Osteocyte (in vitro differentiated cells): ENCODE measurements at regions not wholly inside any gene's neighbourhood (a gene's known extent, or its start where the extent isn't known, plus 50 kb on each side); places are given as distances from the start of the nearest gene placed in this dataset.

Experiments
- DNase-seq: peaks from one replicate; pipeline ENCODE4 v3.0.0; 2021; ENCODE audit warnings: mixed read lengths; ENCODE audit not compliant: unreplicated experiment; ENCODE audit errors: extremely low spot score
- H3K27ac Mint-ChIP-seq: one replicate; pipeline ENCODE4 v1.8.0; 2021; ENCODE audit warnings: mild to moderate bottlenecking, mixed read lengths; ENCODE audit not compliant: unreplicated experiment
- H3K27me3 Mint-ChIP-seq: one replicate; pipeline ENCODE4 v1.8.0; 2021; ENCODE audit warnings: mixed read lengths; ENCODE audit not compliant: unreplicated experiment
- H3K36me3 Mint-ChIP-seq: one replicate; pipeline ENCODE4 v1.8.0; 2021; ENCODE audit warnings: mixed read lengths; ENCODE audit not compliant: unreplicated experiment
- H3K4me1 Mint-ChIP-seq: one replicate; pipeline ENCODE4 v1.8.0; 2021; ENCODE audit warnings: mixed read lengths; ENCODE audit not compliant: unreplicated experiment
- H3K4me3 Mint-ChIP-seq: one replicate; pipeline ENCODE4 v1.8.0; 2021; ENCODE audit warnings: mild to moderate bottlenecking, moderate library complexity, mixed read lengths; ENCODE audit not compliant: unreplicated experiment
- H3K9me3 Mint-ChIP-seq: one replicate; pipeline ENCODE4 v1.8.0; 2021; ENCODE audit warnings: mixed read lengths; ENCODE audit not compliant: unreplicated experiment
- CTCF ChIP-seq: fragments of 200-600 bp; sonication (generic); IDR thresholded peaks from 2 replicates; pipeline ENCODE4 v1.5.0; 2021; ENCODE audit warnings: antibody characterized with exemption, mild to moderate bottlenecking, moderate library complexity

GRCh38 chr4:8791609-8792008 lies 80.0 kb downstream of the HMX1 start:
- Mint-ChIP-seq H3K36me3 (no peaks in the 10 kb centered on the region), H3K4me3 (no peak overlapping the region), H3K9me3 (no peaks in the 10 kb centered on the region), H3K4me1 (no peaks in the 10 kb centered on the region), H3K27ac (no peak overlapping the region), H3K27me3 (no peaks in the 10 kb centered on the region)
- TF ChIP-seq CTCF: no peak
- no peak for DNase-seq

- no peak for TF ChIP-seq CTCF
- H3K36me3 Mint-ChIP-seq: no peaks in the 10 kb centered on the region
- H3K9me3 Mint-ChIP-seq: no peaks in the 10 kb centered on the region
- no peak overlapping the region for H3K4me3 Mint-ChIP-seq
- no peak overlapping the region for H3K27ac Mint-ChIP-seq
- H3K4me1 Mint-ChIP-seq: no peaks in the 10 kb centered on the region
- no peak for DNase-seq
- no peaks in the 10 kb centered on the region for H3K27me3 Mint-ChIP-seq
Measured at GRCh38 chr4:8790749-8791148, 80.9 kb downstream of the HMX1 start.

- no peak overlapping the region for H3K4me3 Mint-ChIP-seq
- H3K9me3 Mint-ChIP-seq: no peaks in the 10 kb centered on the region
- no peaks in the 10 kb centered on the region for H3K36me3 Mint-ChIP-seq
- no peaks in the 10 kb centered on the region for H3K27me3 Mint-ChIP-seq
- no peaks in the 10 kb centered on the region for H3K4me1 Mint-ChIP-seq
- DNase-seq: no peak
- no peak for TF ChIP-seq CTCF
- no peak overlapping the region for H3K27ac Mint-ChIP-seq
Measured at GRCh38 chr4:8788174-8788573, 83.5 kb downstream of the HMX1 start.

- Mint-ChIP-seq H3K27me3 (no peaks in the 10 kb centered on the region), H3K4me1 (no peaks in the 10 kb centered on the region), H3K4me3 (no peak overlapping the region), H3K9me3 (no peaks in the 10 kb centered on the region), H3K36me3 (no peaks in the 10 kb centered on the region), H3K27ac (no peak overlapping the region)
- no peak for DNase-seq
- no peak for TF ChIP-seq CTCF
Measured at GRCh38 chr4:8786166-8786565, 85.5 kb downstream of the HMX1 start.

GRCh38 chr4:8785656-8786142 lies 85.9 kb downstream of the HMX1 start:
- Mint-ChIP-seq H3K4me1 (no peaks in the 10 kb centered on the region), H3K4me3 (no peak overlapping the region), H3K27me3 (no peaks in the 10 kb centered on the region), H3K36me3 (no peaks in the 10 kb centered on the region), H3K27ac (no peak overlapping the region), H3K9me3 (no peaks in the 10 kb centered on the region)
- DNase-seq: no peak
- TF ChIP-seq CTCF: no peak
